ENCODE measurements at regions not wholly inside any gene's neighbourhood (a gene's known extent, or its start where the extent isn't known, plus 50 kb on each side); places are given as distances from the start of the nearest gene placed in this dataset.
"Not testable (repeated sequence)": the region's sequence is repeated elsewhere in the genome, so short reads cannot be mapped to it uniquely, and the experiment has no call there.

GRCh38 chr21:18553786-18554185, 150.2 kb upstream of the TMPRSS15 start:
- DNase-seq (ENCODE audit: low read depth): no peak
- no peak for TF ChIP-seq CTCF (IDR thresholded peaks at IDR 0.05; ENCODE audit: insufficient read depth, low read length, poor library complexity, severe bottlenecking)
- no peak overlapping the region for H3K4me3 ChIP-seq (ENCODE audit: low read depth, low read length)
- no peaks in the 10 kb centered on the region for H3K27me3 ChIP-seq (ENCODE audit: control insufficient read depth, insufficient read depth, low read length)
- H3K36me3 ChIP-seq (ENCODE audit: control insufficient read depth, insufficient read depth, low read length): no peaks in the 10 kb centered on the region

GRCh38 chr21:18567770-18568169, 164.2 kb upstream of the TMPRSS15 start:
- H3K27me3 ChIP-seq (ENCODE audit: control insufficient read depth, insufficient read depth, low read length); H3K4me3 ChIP-seq (ENCODE audit: low read depth, low read length); DNase-seq (ENCODE audit: low read depth); H3K36me3 ChIP-seq (ENCODE audit: control insufficient read depth, insufficient read depth, low read length): not testable (repeated sequence)

GRCh38 chr21:18588001-18588662, 184.5 kb upstream of the TMPRSS15 start:
- Histone ChIP-seq H3K36me3 (ENCODE audit: control insufficient read depth, insufficient read depth, low read length) (no peaks in the 10 kb centered on the region), H3K27me3 (ENCODE audit: control insufficient read depth, insufficient read depth, low read length) (no peaks in the 10 kb centered on the region), H3K4me3 (ENCODE audit: low read depth, low read length) (no peak overlapping the region)
- TF ChIP-seq CTCF (IDR thresholded peaks at IDR 0.05; ENCODE audit: insufficient read depth, low read length, poor library complexity, severe bottlenecking): no peak
- no peak for DNase-seq (ENCODE audit: low read depth)

- no peaks in the 10 kb centered on the region for H3K36me3 ChIP-seq (ENCODE audit: control insufficient read depth, insufficient read depth, low read length)
- no peak for TF ChIP-seq CTCF (IDR thresholded peaks at IDR 0.05; ENCODE audit: insufficient read depth, low read length, poor library complexity, severe bottlenecking)
- no peak for DNase-seq (ENCODE audit: low read depth)
These were observed 197.6 kb upstream of the TMPRSS15 start for GRCh38 chr21:18601146-18601545.

GRCh38 chr21:18602711-18603110, 199.1 kb upstream of the TMPRSS15 start:
- no peak for DNase-seq (ENCODE audit: low read depth)
- TF ChIP-seq CTCF (IDR thresholded peaks at IDR 0.05; ENCODE audit: insufficient read depth, low read length, poor library complexity, severe bottlenecking): no peak
- no peak overlapping the region for H3K4me3 ChIP-seq (ENCODE audit: low read depth, low read length)
- H3K27me3 ChIP-seq (ENCODE audit: control insufficient read depth, insufficient read depth, low read length): no peaks in the 10 kb centered on the region
- H3K36me3 ChIP-seq (ENCODE audit: control insufficient read depth, insufficient read depth, low read length): no peaks in the 10 kb centered on the region

More at GRCh38 chr21:18601146-18601545, 197.6 kb upstream of the TMPRSS15 start:
- H3K27me3 ChIP-seq (ENCODE audit: control insufficient read depth, insufficient read depth, low read length): no peaks in the 10 kb centered on the region
- no peak overlapping the region for H3K4me3 ChIP-seq (ENCODE audit: low read depth, low read length)

GRCh38 chr21:18603261-18603660, 199.7 kb upstream of the TMPRSS15 start:
- no peaks in the 10 kb centered on the region for H3K27me3 ChIP-seq (ENCODE audit: control insufficient read depth, insufficient read depth, low read length)
- H3K4me3 ChIP-seq (ENCODE audit: low read depth, low read length): no peak overlapping the region
- no peak for DNase-seq (ENCODE audit: low read depth)
- no peaks in the 10 kb centered on the region for H3K36me3 ChIP-seq (ENCODE audit: control insufficient read depth, insufficient read depth, low read length)
- TF ChIP-seq CTCF (IDR thresholded peaks at IDR 0.05; ENCODE audit: insufficient read depth, low read length, poor library complexity, severe bottlenecking): no peak
